IPS-18c (cell line): ENCODE measurements at regions not wholly inside any gene's neighbourhood (a gene's known extent, or its start where the extent isn't known, plus 50 kb on each side); places are given as distances from the start of the nearest gene placed in this dataset.

Experiments
- H3K4me3 ChIP-seq: 2 replicates; pipeline ENCODE4 v1.7.0; 2013; ENCODE audit warnings: low read depth, mild to moderate bottlenecking, low read length, moderate library complexity; ENCODE audit not compliant: insufficient read depth
- H3K9me3 ChIP-seq: one replicate; pipeline ENCODE4 v1.6.1; 2013; ENCODE audit warnings: mild to moderate bottlenecking, low read length, moderate library complexity; ENCODE audit not compliant: control insufficient read depth, insufficient read depth

- H3K4me3 ChIP-seq = no peak overlapping the region
Observed at GRCh38 chr5:155482428-155482827, 468.9 kb downstream of the KIF4B start.

DNA sequence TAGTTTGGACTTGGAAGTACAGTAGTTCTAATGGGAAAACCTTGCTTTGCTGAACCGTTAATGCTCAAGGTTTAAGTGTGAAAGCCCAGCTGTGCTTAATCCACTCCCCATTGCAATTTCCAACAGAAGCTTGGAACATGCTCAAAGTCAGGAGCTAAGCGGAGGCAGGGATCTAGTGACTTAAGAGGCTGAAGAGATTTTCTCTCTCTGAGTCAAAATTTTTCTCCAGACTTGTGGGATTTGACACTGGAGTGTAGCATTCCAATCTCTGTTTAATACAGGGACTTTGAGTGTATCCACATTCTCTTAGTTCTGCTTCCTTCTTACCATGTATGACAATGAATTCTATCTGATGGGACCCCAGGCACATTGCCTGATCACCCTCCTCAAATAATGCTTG is 471.8 kb downstream of the KIF4B start:
- Histone ChIP-seq H3K9me3 (peaks cover 2% of the 10 kb centered on the region), H3K4me3 (no peak overlapping the region)

More at GRCh38 chr5:155482428-155482827, 468.9 kb downstream of the KIF4B start:
- H3K9me3 ChIP-seq = peaks cover 2% of the 10 kb centered on the region

DNA sequence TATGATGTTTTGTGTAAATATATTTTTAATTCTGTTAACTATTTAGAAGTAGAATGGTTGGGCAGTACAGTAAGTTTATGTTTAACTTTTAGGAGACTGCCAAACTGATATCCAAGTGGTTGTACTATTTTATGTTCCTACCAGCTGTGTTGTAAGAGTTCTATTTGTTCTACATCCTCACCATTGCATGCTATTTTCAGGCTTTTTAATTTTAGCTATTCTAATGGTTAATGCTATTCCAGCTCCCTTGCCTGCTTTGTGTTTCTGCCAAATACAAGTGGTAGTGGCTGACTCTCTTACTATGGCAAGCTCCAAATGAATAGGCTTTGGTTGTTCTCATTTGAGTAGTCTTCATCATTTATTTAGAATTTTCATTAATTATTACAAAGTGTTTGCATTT is 476.4 kb downstream of the KIF4B start:
- H3K9me3 ChIP-seq = no peaks in the 10 kb centered on the region

DNA sequence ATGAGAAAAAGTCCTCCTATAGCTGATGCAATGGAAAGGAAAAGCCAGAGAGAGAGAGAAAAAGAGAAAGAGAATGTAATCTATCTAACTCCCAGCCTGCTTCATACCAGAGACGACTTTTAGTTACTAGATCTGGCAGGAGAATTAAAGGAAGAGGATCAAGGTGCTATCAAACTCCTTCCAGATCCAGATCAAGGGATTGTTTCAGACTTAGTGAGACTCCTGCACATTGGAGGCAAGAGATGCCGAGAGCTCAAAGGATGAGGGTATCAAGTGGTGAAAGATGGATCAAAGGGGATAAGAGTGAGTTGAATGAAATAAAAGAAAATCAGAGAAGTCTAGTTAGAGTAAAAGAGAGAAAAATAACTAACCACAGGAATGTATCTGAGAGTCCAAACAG is 478.6 kb downstream of the KIF4B start:
- H3K9me3 ChIP-seq = no peaks in the 10 kb centered on the region
- H3K4me3 ChIP-seq = no peak overlapping the region

More for the DNA sequence above, 476.4 kb downstream of the KIF4B start:
- no peak overlapping the region for H3K4me3 ChIP-seq

DNA sequence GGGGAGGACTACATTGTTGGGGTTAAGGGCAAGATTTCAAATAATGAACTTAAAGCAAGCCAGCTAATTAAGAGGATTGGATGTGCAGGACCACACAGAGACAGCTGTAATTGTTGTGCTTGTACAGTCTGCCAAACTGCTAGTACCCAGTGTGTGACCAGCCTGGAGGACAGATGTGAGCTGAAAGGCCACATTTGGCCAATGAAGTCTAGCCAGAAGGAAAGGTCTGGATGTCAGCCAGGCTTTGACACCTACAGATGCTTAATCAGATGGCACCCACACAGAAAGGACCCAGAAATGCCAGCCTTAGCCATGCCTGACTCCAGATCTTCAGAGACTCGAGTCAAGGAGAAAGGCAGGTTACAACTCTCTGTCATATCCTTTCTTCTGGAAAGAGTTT is 491.1 kb downstream of the KIF4B start:
- no peaks in the 10 kb centered on the region for H3K9me3 ChIP-seq
- no peak overlapping the region for H3K4me3 ChIP-seq

DNA sequence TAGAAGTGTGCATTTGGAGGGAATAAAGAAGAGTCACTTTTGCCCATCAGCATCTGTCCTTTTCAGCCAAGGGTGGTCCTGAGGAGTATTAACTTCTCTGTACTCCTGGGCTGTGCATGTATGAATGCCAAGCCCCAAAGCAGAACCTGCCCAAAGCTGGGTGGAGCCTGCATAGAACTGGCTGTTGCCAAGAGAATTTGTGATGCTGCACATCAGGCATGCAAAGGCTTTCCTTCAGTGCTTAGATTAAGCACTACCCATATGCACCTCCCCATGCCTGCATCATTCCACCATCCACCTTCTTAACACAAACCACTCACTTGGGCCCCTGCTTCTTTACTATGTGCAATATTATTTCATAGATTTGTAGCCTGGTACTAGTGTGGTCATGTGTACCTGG is 493.8 kb downstream of the KIF4B start:
- H3K9me3 ChIP-seq = no peaks in the 10 kb centered on the region
- no peak overlapping the region for H3K4me3 ChIP-seq

- Histone ChIP-seq H3K4me3 (no peak overlapping the region), H3K9me3 (no peaks in the 10 kb centered on the region)
Observed at GRCh38 chr5:155508673-155509072, 495.1 kb downstream of the KIF4B start.

GRCh38 chr5:155512329-155512728 is 498.8 kb downstream of the KIF4B start:
- H3K4me3 ChIP-seq = no peak overlapping the region
- no peaks in the 10 kb centered on the region for H3K9me3 ChIP-seq

DNA sequence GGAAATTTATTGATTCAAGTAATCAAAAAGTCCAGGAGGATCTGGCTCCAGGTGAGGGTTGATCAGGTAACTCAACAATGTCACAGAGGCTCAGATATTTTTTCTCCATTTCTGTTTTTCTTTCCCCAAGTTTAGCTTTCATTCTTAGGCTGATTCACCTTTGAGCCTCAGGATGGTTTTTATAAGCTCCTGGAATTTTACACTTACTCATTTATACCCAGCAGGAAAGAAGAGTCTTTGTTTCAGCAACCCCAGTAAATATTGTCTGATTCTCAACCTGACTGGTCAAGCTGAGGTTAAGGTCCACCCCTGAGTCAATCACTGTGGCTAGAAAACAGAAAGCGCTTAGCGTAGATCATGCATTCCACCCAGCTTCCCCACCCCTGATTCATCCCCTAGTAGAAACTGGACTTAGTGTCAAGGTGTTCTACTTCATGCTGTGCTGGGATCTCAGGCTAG is 500.6 kb downstream of the KIF4B start:
- H3K4me3 ChIP-seq = no peak overlapping the region
- no peaks in the 10 kb centered on the region for H3K9me3 ChIP-seq

DNA sequence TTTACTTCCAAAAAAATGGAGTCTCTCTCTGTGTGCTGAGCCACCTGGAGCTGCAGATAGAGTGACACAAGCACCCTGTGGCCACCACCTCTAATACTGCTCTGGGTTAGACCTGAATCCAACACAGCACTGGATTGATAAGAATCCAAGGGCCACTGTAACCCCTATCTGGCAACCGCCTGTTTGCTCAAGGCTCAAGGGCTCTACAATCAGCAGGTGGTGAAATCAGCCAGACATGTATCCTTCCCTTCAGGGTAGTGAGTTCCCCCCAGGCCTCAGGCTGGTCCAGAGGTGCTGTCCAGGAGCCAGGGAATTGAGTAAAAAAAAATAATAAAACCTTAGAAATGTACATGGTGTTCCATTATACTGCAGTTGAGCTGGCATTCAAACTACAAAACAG is 509.0 kb downstream of the KIF4B start:
- Histone ChIP-seq H3K4me3 (no peak overlapping the region), H3K9me3 (no peaks in the 10 kb centered on the region)

DNA sequence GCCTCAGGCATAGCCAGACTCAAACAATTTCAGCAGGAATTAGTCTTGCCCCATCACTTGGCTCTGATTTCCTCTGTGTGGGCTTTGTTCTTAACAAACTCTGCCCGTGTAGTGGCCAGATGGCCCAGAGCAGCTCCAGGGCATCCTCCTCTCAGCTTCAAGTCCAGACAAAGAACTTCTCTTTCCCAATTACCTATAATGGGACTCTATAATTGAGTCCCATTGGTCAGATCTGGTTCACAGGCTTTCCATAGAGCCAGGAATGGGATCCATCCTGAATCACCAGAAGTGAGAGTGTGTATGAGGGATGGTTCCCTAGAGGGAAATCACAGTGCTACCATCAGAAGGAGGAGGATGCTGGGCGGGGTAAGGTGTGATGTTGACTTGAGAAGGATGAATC is 515.8 kb downstream of the KIF4B start:
- Histone ChIP-seq H3K9me3 (no peaks in the 10 kb centered on the region), H3K4me3 (no peak overlapping the region)

- no peaks in the 10 kb centered on the region for H3K9me3 ChIP-seq
- no peak overlapping the region for H3K4me3 ChIP-seq
Observed at GRCh38 chr5:155530046-155530445, 516.5 kb downstream of the KIF4B start.

DNA sequence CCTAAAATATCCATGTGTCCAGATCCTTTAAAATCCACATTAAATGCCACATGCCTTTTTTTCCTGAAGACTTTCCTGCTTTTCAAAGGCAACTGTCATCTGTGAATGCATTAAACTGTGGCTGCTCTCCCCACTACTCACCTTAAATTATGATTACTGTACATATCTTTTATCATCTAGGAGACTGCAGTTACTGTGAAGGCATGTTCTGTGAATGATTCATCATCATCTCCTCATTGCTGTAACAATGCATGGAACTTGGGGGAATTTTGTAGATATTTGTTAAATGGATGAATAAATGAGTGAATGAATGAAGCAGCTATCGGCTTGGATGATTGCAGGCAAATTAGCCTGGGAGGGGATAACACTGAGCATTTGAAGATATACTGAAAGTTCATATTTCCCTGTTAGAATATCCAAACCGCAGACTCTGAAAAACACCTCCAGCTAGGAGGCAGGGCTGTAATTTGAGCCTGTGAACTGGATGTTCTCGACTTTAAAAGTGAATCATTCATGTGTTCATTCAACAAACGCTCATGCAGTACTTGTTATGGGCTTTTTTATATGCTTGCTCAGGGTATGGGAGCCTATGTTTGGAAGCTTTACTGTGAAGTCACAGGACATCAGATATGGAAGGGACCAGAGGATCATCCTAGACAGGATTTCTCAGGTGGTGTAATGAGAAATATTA is 519.2 kb downstream of the KIF4B start:
- no peak overlapping the region for H3K4me3 ChIP-seq
- no peaks in the 10 kb centered on the region for H3K9me3 ChIP-seq

DNA sequence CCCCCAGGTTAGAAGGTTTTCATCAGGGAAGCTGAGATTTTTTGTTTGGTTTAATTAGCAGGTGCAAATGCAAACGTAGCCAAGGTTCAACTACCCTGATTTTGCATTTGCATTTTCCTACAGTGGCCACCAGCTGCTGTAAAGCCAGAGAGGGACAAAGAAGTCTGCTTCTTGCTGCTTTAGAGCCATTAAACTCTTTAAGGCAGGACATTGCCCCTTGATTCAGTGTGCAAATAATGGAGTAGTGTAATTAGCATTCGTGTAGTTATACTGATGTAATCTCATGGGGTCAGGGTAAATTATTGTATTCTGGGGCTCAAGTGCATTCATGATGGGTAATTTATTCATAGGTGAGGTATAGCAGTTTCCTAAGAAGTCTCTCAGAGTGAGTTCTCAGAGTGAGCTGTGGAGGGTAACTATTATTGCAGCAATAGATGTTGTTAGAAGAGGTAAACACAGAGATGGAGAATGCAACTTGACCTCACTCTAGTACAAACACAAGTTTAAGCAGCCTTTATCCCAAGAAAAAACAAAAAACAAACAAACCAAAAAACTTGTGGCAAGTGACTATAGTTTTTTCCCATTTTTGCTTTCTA is 526.5 kb downstream of the KIF4B start:
- H3K4me3 ChIP-seq = no peak overlapping the region

GRCh38 chr5:155546075-155546474 is 532.5 kb downstream of the KIF4B start:
- H3K9me3 ChIP-seq = no peaks in the 10 kb centered on the region
- H3K4me3 ChIP-seq = no peak overlapping the region

More for the DNA sequence above, 526.5 kb downstream of the KIF4B start:
- no peaks in the 10 kb centered on the region for H3K9me3 ChIP-seq

DNA sequence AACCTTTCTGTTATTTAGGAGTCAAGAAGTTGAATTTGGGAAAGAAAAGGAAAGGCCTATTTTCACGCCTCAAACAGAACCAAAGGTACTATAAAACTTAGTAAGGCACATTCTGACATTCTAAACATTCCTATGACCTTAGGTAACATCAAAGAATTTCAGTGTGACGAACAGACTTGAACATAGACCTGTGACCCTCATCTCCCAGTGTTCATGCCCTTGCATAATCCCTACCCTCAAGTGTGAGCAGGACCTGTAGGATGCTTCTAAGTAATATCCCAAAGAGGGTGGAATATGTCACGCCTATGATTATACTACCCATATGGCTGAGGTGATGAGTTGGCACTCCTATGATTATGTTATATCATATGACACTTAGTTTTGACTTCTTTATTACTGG is 540.9 kb downstream of the KIF4B start:
- Histone ChIP-seq H3K9me3 (no peaks in the 10 kb centered on the region), H3K4me3 (no peak overlapping the region)

DNA sequence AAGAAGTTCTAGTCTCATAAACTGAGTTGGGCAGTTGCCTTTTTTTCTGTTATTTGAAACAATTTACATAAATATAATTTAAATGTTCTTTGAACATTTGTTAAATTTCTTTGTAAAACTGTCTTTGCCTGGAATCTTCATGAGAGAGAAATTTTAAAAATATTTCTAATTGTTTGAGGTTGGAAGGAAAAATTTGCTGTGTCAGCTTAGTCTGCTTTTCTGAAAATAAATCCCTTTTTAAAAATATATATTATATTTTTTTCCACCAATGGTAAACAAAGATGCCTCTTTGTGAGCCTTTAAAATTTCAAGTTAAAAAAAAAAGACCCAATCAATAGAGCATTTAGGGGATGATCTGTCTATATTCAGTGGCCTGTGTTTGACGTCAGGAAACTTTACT is 542.7 kb downstream of the KIF4B start:
- Histone ChIP-seq H3K9me3 (no peaks in the 10 kb centered on the region), H3K4me3 (no peak overlapping the region)

DNA sequence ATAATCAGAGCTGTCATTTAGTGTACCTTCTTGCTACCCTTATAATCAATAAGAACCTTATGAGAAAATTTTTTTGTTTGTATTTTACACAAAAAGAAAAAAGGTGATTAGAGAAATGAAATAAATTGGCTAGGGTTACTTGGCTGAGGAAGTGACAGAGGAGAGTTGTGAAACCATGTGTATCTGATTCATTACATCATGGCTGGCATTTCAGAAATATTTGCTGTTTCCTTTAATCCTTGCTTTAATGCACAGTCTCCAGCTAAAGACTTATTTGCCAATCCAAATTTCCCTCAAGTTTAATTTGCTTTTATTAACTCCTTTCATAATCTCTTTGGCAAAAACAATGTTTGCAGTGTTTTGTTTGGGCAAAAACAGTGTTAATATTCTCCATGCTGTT is 543.1 kb downstream of the KIF4B start:
- Histone ChIP-seq H3K9me3 (no peaks in the 10 kb centered on the region), H3K4me3 (no peak overlapping the region)

DNA sequence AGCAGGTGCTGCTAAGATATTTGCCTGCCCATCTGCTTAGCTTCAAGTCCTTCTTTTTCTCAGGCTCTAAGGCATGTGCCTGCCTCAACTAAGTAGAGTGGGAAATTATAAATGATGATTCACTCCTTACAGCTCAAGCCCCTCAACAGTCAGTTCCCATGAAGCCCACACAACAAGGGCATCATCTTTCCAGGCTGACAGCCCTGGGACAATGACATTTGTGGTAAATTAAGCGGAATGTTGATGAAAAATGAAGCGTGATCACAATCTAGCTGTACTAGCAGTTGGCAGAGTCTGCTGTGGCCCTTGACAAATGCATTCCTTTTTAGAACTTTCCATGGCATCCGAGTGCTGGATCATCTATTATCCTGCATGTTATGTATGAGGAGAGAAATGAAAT is 548.6 kb downstream of the KIF4B start:
- Histone ChIP-seq H3K9me3 (no peaks in the 10 kb centered on the region), H3K4me3 (no peak overlapping the region)
